ENCODE measurements at regions not wholly inside any gene's neighbourhood (a gene's known extent, or its start where the extent isn't known, plus 50 kb on each side); places are given as distances from the start of the nearest gene placed in this dataset.

DNA sequence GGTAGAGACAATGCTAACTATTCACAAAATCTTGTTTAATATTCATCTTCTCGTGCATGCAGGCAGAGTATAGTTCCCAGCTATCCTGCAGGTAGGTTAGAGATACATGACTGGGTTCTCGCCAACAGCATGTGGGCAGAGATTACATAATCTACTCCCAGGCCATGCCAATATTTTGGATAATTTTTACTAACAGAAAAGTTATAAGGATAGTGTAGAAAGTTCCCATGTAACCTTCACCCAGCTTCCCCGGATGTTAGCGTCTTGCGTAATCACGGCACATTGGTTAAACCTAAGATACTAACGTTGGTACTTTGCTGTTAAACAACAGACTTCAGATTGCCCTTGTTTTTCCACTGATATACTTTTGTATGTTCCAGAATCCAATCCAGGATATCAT is 215.5 kb upstream of the LARGE1 start:
- Mint-ChIP-seq H3K27ac (no peak overlapping the region), H3K27me3 (no peaks in the 10 kb centered on the region), H3K4me3 (no peak overlapping the region), H3K9me3 (no peaks in the 10 kb centered on the region), H3K36me3 (ENCODE audit: low read depth) (no peaks in the 10 kb centered on the region), H3K4me1 (ENCODE audit: low read depth) (no peaks in the 10 kb centered on the region)
- TF ChIP-seq, protein P1, sequence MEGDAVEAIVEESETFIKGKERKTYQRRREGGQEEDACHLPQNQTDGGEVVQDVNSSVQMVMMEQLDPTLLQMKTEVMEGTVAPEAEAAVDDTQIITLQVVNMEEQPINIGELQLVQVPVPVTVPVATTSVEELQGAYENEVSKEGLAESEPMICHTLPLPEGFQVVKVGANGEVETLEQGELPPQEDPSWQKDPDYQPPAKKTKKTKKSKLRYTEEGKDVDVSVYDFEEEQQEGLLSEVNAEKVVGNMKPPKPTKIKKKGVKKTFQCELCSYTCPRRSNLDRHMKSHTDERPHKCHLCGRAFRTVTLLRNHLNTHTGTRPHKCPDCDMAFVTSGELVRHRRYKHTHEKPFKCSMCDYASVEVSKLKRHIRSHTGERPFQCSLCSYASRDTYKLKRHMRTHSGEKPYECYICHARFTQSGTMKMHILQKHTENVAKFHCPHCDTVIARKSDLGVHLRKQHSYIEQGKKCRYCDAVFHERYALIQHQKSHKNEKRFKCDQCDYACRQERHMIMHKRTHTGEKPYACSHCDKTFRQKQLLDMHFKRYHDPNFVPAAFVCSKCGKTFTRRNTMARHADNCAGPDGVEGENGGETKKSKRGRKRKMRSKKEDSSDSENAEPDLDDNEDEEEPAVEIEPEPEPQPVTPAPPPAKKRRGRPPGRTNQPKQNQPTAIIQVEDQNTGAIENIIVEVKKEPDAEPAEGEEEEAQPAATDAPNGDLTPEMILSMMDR (IDR thresholded peaks at IDR 0.05), result no peak
- Histone ChIP-seq H3K4me3 (ENCODE audit: low read length) (no peak overlapping the region), H3K9me3 (ENCODE audit: control insufficient read depth in 1 of 2, insufficient read depth in 1 of 2, low read length in 2 of 2) (peaks cover 0 to 2% of the 10 kb centered on the region in 2 experiments), H3K27ac (ENCODE audit: low read depth in 1 of 2, low read length in 2 of 2) (no peak overlapping the region), H3K27me3 (ENCODE audit: control insufficient read depth in 1 of 2, insufficient read depth in 2 of 2, low read length in 2 of 2) (no peaks in the 10 kb centered on the region), H3K36me3 (ENCODE audit: insufficient read depth, low read length) (no peaks in the 10 kb centered on the region), H3K4me1 (ENCODE audit: insufficient read depth, low read length) (no peaks in the 10 kb centered on the region)
- intact Hi-C loops (cut with DNase I, micrococcal nuclease), result no loop called here
- ATAC-seq (ENCODE audit: poor library complexity) (no peak), DNase-seq (no peak)
- ChIA-PET CTCF (no interaction called here), POLR2A (no interaction called here)

DNA sequence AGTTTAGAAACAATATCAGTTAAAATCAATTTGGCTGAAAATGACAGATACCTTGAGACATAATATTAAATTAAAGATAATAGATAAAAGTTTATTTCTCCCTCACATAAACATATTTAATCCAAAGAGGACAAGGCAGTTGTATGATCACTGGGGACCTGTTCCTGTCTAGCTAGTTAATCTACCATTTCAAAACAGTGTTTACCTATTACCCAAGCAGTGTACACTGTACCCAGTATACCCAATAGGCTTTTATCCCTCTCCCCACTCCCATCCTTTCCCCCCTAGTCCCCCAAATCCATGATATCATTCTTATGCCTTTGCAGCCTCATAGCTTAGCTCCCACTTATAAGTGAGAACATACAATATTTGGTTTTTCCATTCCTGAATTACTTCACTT is 229.7 kb upstream of the LARGE1 start:
- TF ChIP-seq, protein P1 (IDR thresholded peaks at IDR 0.05), result no peak
- Histone ChIP-seq H3K4me3 (ENCODE audit: low read length) (no peak overlapping the region), H3K27me3 (ENCODE audit: control insufficient read depth in 1 of 2, insufficient read depth in 2 of 2, low read length in 2 of 2) (no peaks in the 10 kb centered on the region), H3K36me3 (ENCODE audit: insufficient read depth, low read length) (no peaks in the 10 kb centered on the region), H3K4me1 (ENCODE audit: insufficient read depth, low read length) (no peaks in the 10 kb centered on the region), H3K27ac (ENCODE audit: low read depth in 1 of 2, low read length in 2 of 2) (no peak overlapping the region), H3K9me3 (ENCODE audit: control insufficient read depth in 1 of 2, insufficient read depth in 1 of 2, low read length in 2 of 2) (peaks cover under 1 to 9% of the 10 kb centered on the region in 2 experiments)
- Mint-ChIP-seq H3K4me1 (ENCODE audit: low read depth) (no peaks in the 10 kb centered on the region), H3K36me3 (ENCODE audit: low read depth) (no peaks in the 10 kb centered on the region), H3K9me3 (peaks cover 12% of the 10 kb centered on the region), H3K4me3 (no peak overlapping the region), H3K27ac (no peak overlapping the region), H3K27me3 (no peaks in the 10 kb centered on the region)
- DNase-seq (no peak), ATAC-seq (ENCODE audit: poor library complexity) (no peak)
- POLR2A ChIA-PET, result no interaction called here
- CTCF ChIA-PET, result no interaction called here
- intact Hi-C loops (cut with DNase I, micrococcal nuclease), result no loop called here

GRCh38 chr22:34159491-34159890 is 239.2 kb upstream of the LARGE1 start:
- no peak overlapping the region for H3K27ac Mint-ChIP-seq
- Histone ChIP-seq H3K27ac (ENCODE audit: low read depth in 1 of 2, low read length in 2 of 2) (no peak overlapping the region), H3K36me3 (ENCODE audit: insufficient read depth, low read length) (no peaks in the 10 kb centered on the region), H3K9me3 (ENCODE audit: control insufficient read depth in 1 of 2, insufficient read depth in 1 of 2, low read length in 2 of 2) (peaks cover 0 to 7% of the 10 kb centered on the region in 2 experiments), H3K4me3 (ENCODE audit: low read length) (no peak overlapping the region), H3K27me3 (ENCODE audit: control insufficient read depth in 1 of 2, insufficient read depth in 2 of 2, low read length in 2 of 2) (no peaks in the 10 kb centered on the region), H3K4me1 (ENCODE audit: insufficient read depth, low read length) (no peaks in the 10 kb centered on the region)
- ChIA-PET POLR2A (no interaction called here), CTCF (no interaction called here)
- TF ChIP-seq, protein P1 (IDR thresholded peaks at IDR 0.05), result no peak
- H3K36me3 Mint-ChIP-seq (ENCODE audit: low read depth), result no peaks in the 10 kb centered on the region
- DNase-seq (no peak), ATAC-seq (ENCODE audit: poor library complexity) (no peak)
- no peaks in the 10 kb centered on the region for H3K4me1 Mint-ChIP-seq (ENCODE audit: low read depth)
- no peak overlapping the region for H3K4me3 Mint-ChIP-seq
- intact Hi-C loops (cut with DNase I, micrococcal nuclease), result no loop called here
- peaks cover 7% of the 10 kb centered on the region for H3K9me3 Mint-ChIP-seq
- no peaks in the 10 kb centered on the region for H3K27me3 Mint-ChIP-seq
